22Rv1 (cell line): ENCODE measurements at regions not wholly inside any gene's neighbourhood (a gene's known extent, or its start where the extent isn't known, plus 50 kb on each side); places are given as distances from the start of the nearest gene placed in this dataset.

Source experiments
- ZFX ChIP-seq: fragments of 450-650 bp; IDR thresholded peaks from 2 replicates; pipeline ENCODE4 v1.6.1; 2017; ENCODE audit warnings: antibody characterized with exemption, borderline replicate concordance
- TF ChIP-seq, protein P1 (sequence below): fragments of 450-650 bp; IDR thresholded peaks from 2 replicates; pipeline ENCODE4 v1.5.1; 2017; ENCODE audit warnings: mild to moderate bottlenecking

DNA sequence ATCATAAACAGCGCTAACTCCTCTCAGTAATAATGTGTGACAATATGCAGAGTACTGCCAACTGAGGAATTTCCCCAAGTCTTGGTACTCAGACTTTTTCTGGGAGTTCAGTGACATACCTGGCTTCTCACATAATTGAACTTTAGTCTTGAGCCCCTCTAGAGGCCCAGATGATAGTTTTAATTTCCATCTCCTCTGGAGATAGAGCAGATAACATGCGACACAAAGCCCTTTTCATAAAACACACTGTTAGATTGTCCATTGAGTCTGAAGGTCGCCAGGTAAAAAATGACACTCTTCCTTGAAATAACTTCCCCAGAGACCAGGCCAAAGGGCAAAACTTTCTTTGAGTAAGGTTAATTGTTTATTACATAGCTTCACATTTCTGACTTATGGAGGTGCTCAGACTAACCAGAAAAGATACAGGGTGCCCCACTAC, 476.0 kb downstream of the RASEF start:
- TF ChIP-seq, protein P1, sequence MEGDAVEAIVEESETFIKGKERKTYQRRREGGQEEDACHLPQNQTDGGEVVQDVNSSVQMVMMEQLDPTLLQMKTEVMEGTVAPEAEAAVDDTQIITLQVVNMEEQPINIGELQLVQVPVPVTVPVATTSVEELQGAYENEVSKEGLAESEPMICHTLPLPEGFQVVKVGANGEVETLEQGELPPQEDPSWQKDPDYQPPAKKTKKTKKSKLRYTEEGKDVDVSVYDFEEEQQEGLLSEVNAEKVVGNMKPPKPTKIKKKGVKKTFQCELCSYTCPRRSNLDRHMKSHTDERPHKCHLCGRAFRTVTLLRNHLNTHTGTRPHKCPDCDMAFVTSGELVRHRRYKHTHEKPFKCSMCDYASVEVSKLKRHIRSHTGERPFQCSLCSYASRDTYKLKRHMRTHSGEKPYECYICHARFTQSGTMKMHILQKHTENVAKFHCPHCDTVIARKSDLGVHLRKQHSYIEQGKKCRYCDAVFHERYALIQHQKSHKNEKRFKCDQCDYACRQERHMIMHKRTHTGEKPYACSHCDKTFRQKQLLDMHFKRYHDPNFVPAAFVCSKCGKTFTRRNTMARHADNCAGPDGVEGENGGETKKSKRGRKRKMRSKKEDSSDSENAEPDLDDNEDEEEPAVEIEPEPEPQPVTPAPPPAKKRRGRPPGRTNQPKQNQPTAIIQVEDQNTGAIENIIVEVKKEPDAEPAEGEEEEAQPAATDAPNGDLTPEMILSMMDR = no peak
- TF ChIP-seq ZFX = no peak
